ENCODE measurements at regions not wholly inside any gene's neighbourhood (a gene's known extent, or its start where the extent isn't known, plus 50 kb on each side); places are given as distances from the start of the nearest gene placed in this dataset.

- no peak for TF ChIP-seq CTCF (IDR thresholded peaks at IDR 0.05)
- no peak for TF ChIP-seq POLR2A (IDR thresholded peaks at IDR 0.05)
These were observed 104.0 kb downstream of the CDC7 start for GRCh38 chr1:91604632-91605031.

Data from esophagus squamous epithelium (tissue), 4 donors.